Osteocyte (in vitro differentiated cells): ENCODE measurements at regions not wholly inside any gene's neighbourhood (a gene's known extent, or its start where the extent isn't known, plus 50 kb on each side); places are given as distances from the start of the nearest gene placed in this dataset.

Source experiments
- DNase-seq: peaks from one replicate; pipeline ENCODE4 v3.0.0; 2021; ENCODE audit warnings: mixed read lengths; ENCODE audit not compliant: unreplicated experiment; ENCODE audit errors: extremely low spot score
- H3K27ac Mint-ChIP-seq: one replicate; pipeline ENCODE4 v1.8.0; 2021; ENCODE audit warnings: mild to moderate bottlenecking, mixed read lengths; ENCODE audit not compliant: unreplicated experiment
- H3K27me3 Mint-ChIP-seq: one replicate; pipeline ENCODE4 v1.8.0; 2021; ENCODE audit warnings: mixed read lengths; ENCODE audit not compliant: unreplicated experiment
- H3K36me3 Mint-ChIP-seq: one replicate; pipeline ENCODE4 v1.8.0; 2021; ENCODE audit warnings: mixed read lengths; ENCODE audit not compliant: unreplicated experiment
- H3K4me1 Mint-ChIP-seq: one replicate; pipeline ENCODE4 v1.8.0; 2021; ENCODE audit warnings: mixed read lengths; ENCODE audit not compliant: unreplicated experiment
- H3K4me3 Mint-ChIP-seq: one replicate; pipeline ENCODE4 v1.8.0; 2021; ENCODE audit warnings: mild to moderate bottlenecking, moderate library complexity, mixed read lengths; ENCODE audit not compliant: unreplicated experiment
- H3K9me3 Mint-ChIP-seq: one replicate; pipeline ENCODE4 v1.8.0; 2021; ENCODE audit warnings: mixed read lengths; ENCODE audit not compliant: unreplicated experiment
- CTCF ChIP-seq: fragments of 200-600 bp; sonication (generic); IDR thresholded peaks from 2 replicates; pipeline ENCODE4 v1.5.0; 2021; ENCODE audit warnings: antibody characterized with exemption, mild to moderate bottlenecking, moderate library complexity

DNA sequence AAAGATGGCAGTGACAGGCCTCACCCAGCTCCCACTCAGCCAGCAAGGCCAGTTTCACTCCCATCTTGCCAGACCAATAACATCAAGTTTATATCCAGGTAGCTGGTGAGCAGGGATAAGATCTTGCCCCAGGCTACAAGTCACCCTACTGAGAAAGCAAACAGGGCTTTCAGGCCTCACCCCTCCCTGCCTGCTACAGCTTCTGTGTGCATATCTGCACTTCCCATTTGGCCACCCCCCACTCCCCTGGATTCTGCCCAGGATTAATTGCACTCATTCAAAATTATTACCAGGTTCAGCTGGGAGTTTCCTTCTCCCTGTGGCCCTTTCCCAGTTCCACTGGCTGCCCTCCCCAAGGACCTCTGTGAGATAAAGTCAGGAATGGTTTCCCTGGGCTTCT is 352.1 kb downstream of the TBX15 start:
- no peaks in the 10 kb centered on the region for H3K4me1 Mint-ChIP-seq
- H3K27ac Mint-ChIP-seq = no peak overlapping the region
- H3K9me3 Mint-ChIP-seq = peaks cover 25% of the 10 kb centered on the region
- no peak overlapping the region for H3K4me3 Mint-ChIP-seq
- TF ChIP-seq CTCF = no peak
- no peaks in the 10 kb centered on the region for H3K36me3 Mint-ChIP-seq
- no peaks in the 10 kb centered on the region for H3K27me3 Mint-ChIP-seq
- DNase-seq = no peak

GRCh38 chr1:118627435-118627834 is 360.7 kb downstream of the TBX15 start:
- Mint-ChIP-seq H3K9me3 (peaks cover 8% of the 10 kb centered on the region), H3K4me1 (no peaks in the 10 kb centered on the region), H3K4me3 (no peak overlapping the region), H3K36me3 (no peaks in the 10 kb centered on the region), H3K27ac (no peak overlapping the region), H3K27me3 (no peaks in the 10 kb centered on the region)
- no peak for DNase-seq
- TF ChIP-seq CTCF = no peak

DNA sequence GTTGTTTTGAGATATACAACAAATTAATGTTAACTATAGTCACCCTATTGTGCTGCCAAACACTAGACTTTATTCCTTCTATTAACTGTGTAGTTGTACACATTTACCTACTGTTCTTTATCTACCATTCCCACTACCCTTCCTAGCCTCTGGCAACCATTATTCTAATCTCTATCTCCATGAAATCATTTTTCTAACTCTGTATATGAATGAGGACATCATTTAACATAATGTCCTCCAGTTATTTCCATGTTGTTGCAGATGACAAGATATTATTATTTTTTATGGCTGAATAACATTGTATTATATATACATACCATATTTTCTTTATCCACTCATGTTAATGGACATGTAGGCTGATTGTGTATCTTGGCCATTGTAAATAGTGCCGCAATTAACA is 366.3 kb downstream of the TBX15 start:
- no peaks in the 10 kb centered on the region for H3K27me3 Mint-ChIP-seq
- DNase-seq = no peak
- TF ChIP-seq CTCF = no peak
- no peak overlapping the region for H3K4me3 Mint-ChIP-seq
- peaks cover 3% of the 10 kb centered on the region for H3K9me3 Mint-ChIP-seq
- H3K36me3 Mint-ChIP-seq = no peaks in the 10 kb centered on the region
- no peaks in the 10 kb centered on the region for H3K4me1 Mint-ChIP-seq
- H3K27ac Mint-ChIP-seq = no peak overlapping the region

GRCh38 chr1:118618618-118619340 is 369.4 kb downstream of the TBX15 start:
- TF ChIP-seq CTCF = no peak
- no peak overlapping the region for H3K4me3 Mint-ChIP-seq
- no peak for DNase-seq
- no peaks in the 10 kb centered on the region for H3K4me1 Mint-ChIP-seq
- no peaks in the 10 kb centered on the region for H3K36me3 Mint-ChIP-seq
- H3K27me3 Mint-ChIP-seq = no peaks in the 10 kb centered on the region
- H3K9me3 Mint-ChIP-seq = peaks cover 9% of the 10 kb centered on the region
- no peak overlapping the region for H3K27ac Mint-ChIP-seq

- no peak overlapping the region for H3K27ac Mint-ChIP-seq
- H3K4me1 Mint-ChIP-seq = no peaks in the 10 kb centered on the region
- no peak overlapping the region for H3K4me3 Mint-ChIP-seq
- H3K27me3 Mint-ChIP-seq = no peaks in the 10 kb centered on the region
- H3K36me3 Mint-ChIP-seq = no peaks in the 10 kb centered on the region
- no peak for DNase-seq
- TF ChIP-seq CTCF = no peak
- peaks cover 14% of the 10 kb centered on the region for H3K9me3 Mint-ChIP-seq
Measured at GRCh38 chr1:118617916-118618315, 370.2 kb downstream of the TBX15 start.
